Gastroesophageal sphincter (tissue), 4 donors: ENCODE measurements at regions not wholly inside any gene's neighbourhood (a gene's known extent, or its start where the extent isn't known, plus 50 kb on each side); places are given as distances from the start of the nearest gene placed in this dataset.
"Not testable (repeated sequence)": the region's sequence is repeated elsewhere in the genome, so short reads cannot be mapped to it uniquely, and the experiment has no call there.

ENCODE experiments used
- ATAC-seq: fragments of 150-250 bp; one replicate; pipeline ENCODE4 v1.9.1; 2016; ENCODE audit warnings: mild to moderate bottlenecking, moderate library complexity
- H3K27ac ChIP-seq, 4 donors: fragments of 200-600 bp; sonication (generic) in 3 of 4; 1 replicate in 3 of 4; 2 replicates in 1 of 4; pipeline ENCODE4 v1.5.1; 2016 to 2019
- H3K27me3 ChIP-seq: fragments of 200-600 bp; sonication (generic); one replicate; pipeline ENCODE4 v1.5.1; 2019
- H3K36me3 ChIP-seq, 2 donors: fragments of 200-600 bp; sonication (generic); one replicate each; pipeline ENCODE4 v1.5.1; 2019; ENCODE audit warnings: control low read depth in 1 of 2
- H3K4me1 ChIP-seq, 3 donors: fragments of 200-600 bp; sonication (generic); 1 replicate in 2 of 3; 2 replicates in 1 of 3; pipeline ENCODE4 v1.5.1; 2016 to 2019; ENCODE audit warnings: control low read depth in 2 of 3
- H3K4me3 ChIP-seq, 2 donors: fragments of 200-600 bp; sonication (generic); one replicate each; pipeline ENCODE4 v1.5.1; 2019; ENCODE audit warnings: mild to moderate bottlenecking in 1 of 2, moderate library complexity in 1 of 2
- H3K9me3 ChIP-seq, 3 donors: fragments of 200-600 bp; sonication (generic); one replicate each; pipeline ENCODE4 v1.5.1; 2017 to 2019; ENCODE audit warnings: control low read depth in 2 of 3
- EP300 ChIP-seq: sonication (generic); formaldehyde crosslinking; IDR thresholded peaks from one replicate; pipeline ENCODE4 v1.6.1; 2017; ENCODE audit warnings: antibody characterized with exemption, mild to moderate bottlenecking
- POLR2A ChIP-seq, 2 donors: fragments of 450-650 bp; IDR thresholded peaks; one replicate each; pipeline ENCODE4 v1.6.1; 2017; ENCODE audit warnings: antibody characterized with exemption in 2 of 2, mild to moderate bottlenecking in 2 of 2, moderate library complexity in 1 of 2
- POLR2AphosphoS5 ChIP-seq: sonication (generic); formaldehyde crosslinking; IDR thresholded peaks from one replicate; pipeline ENCODE4 v1.6.1; 2017; ENCODE audit warnings: antibody characterized with exemption
- WGBS, 2 donors: methylation state at CpG; one replicate each; pipeline ENCODE4 v1.1.5; 2018; ENCODE audit warnings: low coverage in 1 of 2; 5-methylcytosine and 5-hydroxymethylcytosine counted together
- TF ChIP-seq, protein P1 (sequence below), 4 experiments: fragments of 200-600 bp in 2 of 4; fragments of 450-650 bp in 2 of 4; sonication (generic) in 1 of 4; IDR thresholded peaks; one replicate each; pipeline ENCODE4 v1.5.1; 2017 to 2019; ENCODE audit warnings: antibody characterized with exemption in 4 of 4, mild to moderate bottlenecking in 2 of 4, moderate library complexity in 2 of 4

DNA sequence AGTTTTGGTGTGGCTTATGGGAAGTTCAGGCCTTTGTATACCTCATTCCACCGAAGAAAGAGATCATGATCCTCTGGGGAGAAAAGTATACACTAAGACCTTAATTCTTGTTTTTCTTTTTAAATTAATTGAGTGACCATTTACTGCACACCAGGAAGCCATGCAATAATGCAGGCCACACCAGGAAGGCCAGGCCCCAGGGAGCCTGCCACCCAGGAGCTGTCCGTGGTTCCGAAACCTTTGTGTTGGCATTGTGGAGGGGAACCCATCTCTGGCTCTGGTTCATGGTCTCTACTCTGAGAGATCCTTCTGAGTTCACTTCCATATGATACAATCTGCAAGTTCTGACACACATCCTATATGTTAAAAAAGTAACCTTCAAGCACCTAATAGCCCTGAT is 291.8 kb downstream of the MIAT start:
- Histone ChIP-seq H3K4me3 (no peak overlapping the region), H3K27me3 (peaks cover 6% of the 10 kb centered on the region), H3K9me3 (no peaks in the 10 kb centered on the region), H3K27ac (no peak overlapping the region), H3K36me3 (no peaks in the 10 kb centered on the region), H3K4me1 (no peaks in the 10 kb centered on the region)
- TF ChIP-seq, protein P1, sequence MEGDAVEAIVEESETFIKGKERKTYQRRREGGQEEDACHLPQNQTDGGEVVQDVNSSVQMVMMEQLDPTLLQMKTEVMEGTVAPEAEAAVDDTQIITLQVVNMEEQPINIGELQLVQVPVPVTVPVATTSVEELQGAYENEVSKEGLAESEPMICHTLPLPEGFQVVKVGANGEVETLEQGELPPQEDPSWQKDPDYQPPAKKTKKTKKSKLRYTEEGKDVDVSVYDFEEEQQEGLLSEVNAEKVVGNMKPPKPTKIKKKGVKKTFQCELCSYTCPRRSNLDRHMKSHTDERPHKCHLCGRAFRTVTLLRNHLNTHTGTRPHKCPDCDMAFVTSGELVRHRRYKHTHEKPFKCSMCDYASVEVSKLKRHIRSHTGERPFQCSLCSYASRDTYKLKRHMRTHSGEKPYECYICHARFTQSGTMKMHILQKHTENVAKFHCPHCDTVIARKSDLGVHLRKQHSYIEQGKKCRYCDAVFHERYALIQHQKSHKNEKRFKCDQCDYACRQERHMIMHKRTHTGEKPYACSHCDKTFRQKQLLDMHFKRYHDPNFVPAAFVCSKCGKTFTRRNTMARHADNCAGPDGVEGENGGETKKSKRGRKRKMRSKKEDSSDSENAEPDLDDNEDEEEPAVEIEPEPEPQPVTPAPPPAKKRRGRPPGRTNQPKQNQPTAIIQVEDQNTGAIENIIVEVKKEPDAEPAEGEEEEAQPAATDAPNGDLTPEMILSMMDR (IDR thresholded peaks at IDR 0.05), result no peak
- TF ChIP-seq EP300 (no peak), POLR2AphosphoS5 (no peak), POLR2A (IDR thresholded peaks at IDR 0.05) (no peak)
- no peak for ATAC-seq
- 17 to 18% methylated on average over 1 to 3 of the region's 3 CpGs for WGBS, 2 donors

DNA sequence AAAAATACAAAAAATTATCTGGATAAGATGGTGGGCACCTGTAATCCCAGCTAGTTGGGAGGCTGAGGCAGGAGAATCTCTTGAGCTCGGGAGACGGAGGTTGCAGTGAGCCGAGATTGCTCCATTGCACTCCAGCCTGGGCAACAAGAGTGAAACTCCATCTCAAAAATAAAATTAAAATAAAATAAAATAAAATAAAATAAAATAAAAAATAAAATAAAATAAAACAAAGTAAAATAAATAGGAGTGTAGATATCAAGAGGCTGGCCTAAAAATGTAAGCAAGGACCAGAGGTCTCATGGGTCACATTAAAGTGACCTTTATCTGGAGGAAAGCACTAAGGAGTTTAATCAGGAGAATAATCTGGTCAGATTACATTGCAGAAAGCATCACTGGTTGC is 293.8 kb downstream of the MIAT start:
- not testable (repeated sequence) for H3K9me3 ChIP-seq, H3K36me3 ChIP-seq, H3K27me3 ChIP-seq, H3K4me1 ChIP-seq, H3K27ac ChIP-seq, H3K4me3 ChIP-seq, ATAC-seq
- WGBS, 2 donors, result 83 to 97% methylated on average over 1 to 3 of the region's 3 CpGs

DNA sequence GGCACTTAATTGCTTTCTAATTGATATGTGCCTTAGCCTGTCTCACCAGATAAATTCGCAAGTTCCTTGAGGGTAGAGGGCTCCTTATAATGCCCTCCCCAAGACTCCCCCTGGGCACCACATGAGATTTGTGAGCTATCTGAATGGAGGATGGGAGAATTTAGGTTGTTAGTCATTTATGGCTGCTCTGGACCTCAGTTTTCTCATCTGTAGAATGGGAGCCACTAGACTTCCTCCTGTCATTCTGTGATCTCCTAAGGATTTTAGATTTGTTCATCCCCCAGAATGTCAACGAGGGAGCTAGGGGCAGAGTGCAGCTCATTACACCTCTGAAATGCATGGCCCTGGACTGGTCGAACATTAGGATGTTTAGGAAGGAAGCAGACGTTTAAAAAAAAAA is 294.6 kb downstream of the MIAT start:
- no peak for ATAC-seq
- no peaks in the 10 kb centered on the region for H3K4me1 ChIP-seq
- 43 to 89% methylated on average over 1 to 3 of the region's 4 CpGs for WGBS, 2 donors
- no peaks in the 10 kb centered on the region for H3K9me3 ChIP-seq
- H3K36me3 ChIP-seq, result no peaks in the 10 kb centered on the region
- peaks cover 6% of the 10 kb centered on the region for H3K27me3 ChIP-seq
- no peak overlapping the region for H3K4me3 ChIP-seq
- TF ChIP-seq POLR2AphosphoS5 (no peak), POLR2A (IDR thresholded peaks at IDR 0.05) (no peak), EP300 (no peak)
- TF ChIP-seq, protein P1 (IDR thresholded peaks at IDR 0.05), result no peak
- H3K27ac ChIP-seq, result no peak overlapping the region

DNA sequence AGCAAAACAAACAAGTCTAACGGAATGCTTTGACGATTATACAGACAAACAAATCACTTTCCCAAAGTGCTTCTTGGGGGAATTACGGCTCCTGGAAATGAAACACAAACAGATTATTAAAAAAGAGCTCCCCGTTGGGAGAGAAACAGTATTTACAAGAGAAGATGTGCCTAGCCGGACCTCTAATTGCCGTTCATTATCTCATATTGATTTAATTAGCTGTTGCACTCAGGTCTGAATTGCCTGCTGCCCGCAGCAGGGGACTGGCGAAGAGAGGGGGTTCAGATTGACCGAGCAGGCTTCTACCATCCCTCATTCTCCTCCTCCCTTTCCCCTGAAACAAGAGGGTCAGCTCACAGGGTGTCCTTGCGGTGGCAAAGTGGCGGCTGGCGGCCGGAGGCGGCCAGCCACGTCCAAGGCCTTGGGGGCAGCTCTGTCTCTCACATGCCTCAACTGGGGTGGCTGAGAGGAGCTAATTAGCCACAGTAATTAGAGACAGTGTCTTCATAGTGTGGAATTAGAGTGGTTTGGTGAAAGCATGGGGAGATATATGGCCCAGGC is 295.1 kb downstream of the MIAT start:
- peaks cover 6% of the 10 kb centered on the region for H3K27me3 ChIP-seq
- no peaks in the 10 kb centered on the region for H3K9me3 ChIP-seq
- H3K27ac ChIP-seq, result no peak overlapping the region
- TF ChIP-seq POLR2A (IDR thresholded peaks at IDR 0.05) (no peak), POLR2AphosphoS5 (no peak), EP300 (no peak)
- TF ChIP-seq, protein P1 (IDR thresholded peaks at IDR 0.05), result no peak
- no peaks in the 10 kb centered on the region for H3K36me3 ChIP-seq
- 49 to 64% methylated on average over 5 to 15 of the region's 15 CpGs for WGBS, 2 donors
- no peak overlapping the region for H3K4me3 ChIP-seq
- no peak for ATAC-seq
- no peaks in the 10 kb centered on the region for H3K4me1 ChIP-seq

DNA sequence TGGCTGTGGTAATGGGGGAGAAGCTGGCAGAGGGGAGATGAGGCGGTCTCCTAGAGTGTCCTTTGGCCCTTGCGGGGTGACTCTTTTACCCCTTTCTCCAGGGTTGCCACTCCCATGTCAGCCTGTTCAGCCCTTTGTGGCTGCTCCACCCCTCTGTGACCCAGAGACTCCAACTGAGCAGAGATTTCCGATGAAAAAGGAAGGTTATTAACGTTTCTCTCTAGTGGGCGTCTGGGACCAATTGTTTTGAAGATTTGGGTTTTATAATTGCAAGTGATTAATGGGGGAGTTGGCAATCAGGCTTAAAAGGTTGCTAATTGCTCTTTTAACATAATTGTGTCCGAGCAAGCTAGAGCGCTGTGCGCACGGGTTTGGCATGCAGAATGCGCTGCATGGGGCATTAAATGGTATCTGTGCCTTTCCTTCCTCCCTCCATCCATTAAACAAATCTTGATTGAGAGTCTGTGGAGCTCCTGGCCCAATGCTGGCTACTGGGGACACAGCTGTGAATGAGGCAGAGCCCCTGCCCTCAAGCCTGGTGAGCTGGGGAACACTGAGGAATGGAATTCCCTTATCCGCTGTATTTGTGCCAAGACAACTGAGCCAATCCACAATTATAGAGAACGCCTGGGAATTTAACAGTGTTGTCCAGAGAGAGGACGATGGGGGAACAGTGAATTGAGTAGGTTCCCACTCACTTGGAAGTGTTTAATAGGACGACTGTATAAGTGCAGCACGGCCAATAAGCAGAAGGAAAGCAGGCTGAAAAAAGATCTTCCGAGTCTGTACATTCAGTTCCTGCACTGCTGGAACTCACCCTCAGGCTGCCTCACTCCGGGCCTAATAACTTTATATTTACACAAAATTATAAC is 295.9 kb downstream of the MIAT start:
- no peak overlapping the region for H3K4me3 ChIP-seq
- WGBS, 2 donors, result 33 to 47% methylated on average over 7 to 13 of the region's 17 CpGs
- H3K4me1 ChIP-seq, result no peaks in the 10 kb centered on the region
- TF ChIP-seq POLR2AphosphoS5 (no peak), POLR2A (IDR thresholded peaks at IDR 0.05) (no peak), EP300 (no peak)
- TF ChIP-seq, protein P1 (IDR thresholded peaks at IDR 0.05), result no peak
- ATAC-seq, result no peak
- no peaks in the 10 kb centered on the region for H3K36me3 ChIP-seq
- H3K27me3 ChIP-seq, result peaks cover 8% of the 10 kb centered on the region
- no peaks in the 10 kb centered on the region for H3K9me3 ChIP-seq
- no peak overlapping the region for H3K27ac ChIP-seq
